Liver (tissue), 3 donors: ENCODE measurements at regions not wholly inside any gene's neighbourhood (a gene's known extent, or its start where the extent isn't known, plus 50 kb on each side); places are given as distances from the start of the nearest gene placed in this dataset.

Experiments
- RAD21 ChIP-seq, 2 donors: IDR thresholded peaks; 2 replicates each; pipeline ENCODE4 v1.6.1; 2016; ENCODE audit warnings: antibody characterized with exemption in 2 of 2, mild to moderate bottlenecking in 2 of 2
- REST ChIP-seq: IDR thresholded peaks from 2 replicates; pipeline ENCODE4 v1.6.1; 2016; ENCODE audit warnings: antibody characterized with exemption, mild to moderate bottlenecking
- RXRA ChIP-seq, 2 donors: IDR thresholded peaks; 2 replicates each; pipeline ENCODE4 v1.6.1; 2017 to 2018; ENCODE audit warnings: antibody characterized with exemption in 2 of 2, mild to moderate bottlenecking in 1 of 2
- TF ChIP-seq, protein P1 (sequence below): fragments of 150-350 bp; IDR thresholded peaks from 2 replicates; pipeline ENCODE4 v1.5.1; 2017; ENCODE audit warnings: improper control_type of control experiment, low read depth, low read length; ENCODE audit not compliant: missing input control
- donor health status: healthy.
- donor health status: healthy.

DNA sequence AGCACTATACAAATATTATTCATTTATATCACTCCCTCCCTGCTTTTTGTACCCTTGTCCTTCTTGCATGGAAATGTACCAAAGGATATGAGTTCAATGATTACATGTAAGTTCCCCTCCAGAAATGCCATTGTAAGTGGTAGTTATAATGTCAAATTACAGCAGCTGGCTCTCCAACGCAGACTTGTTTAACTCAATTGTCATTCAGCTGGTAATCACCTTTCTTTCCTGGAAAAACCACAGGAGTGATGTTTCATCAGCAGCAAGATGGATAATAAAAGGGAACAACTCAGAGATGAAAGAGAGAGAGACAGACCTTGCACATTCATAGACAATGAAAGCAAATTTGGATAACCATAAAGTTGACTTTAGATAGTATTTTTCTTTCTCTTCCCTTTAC is 578.6 kb upstream of the PBX1 start:
- TF ChIP-seq, protein P1, sequence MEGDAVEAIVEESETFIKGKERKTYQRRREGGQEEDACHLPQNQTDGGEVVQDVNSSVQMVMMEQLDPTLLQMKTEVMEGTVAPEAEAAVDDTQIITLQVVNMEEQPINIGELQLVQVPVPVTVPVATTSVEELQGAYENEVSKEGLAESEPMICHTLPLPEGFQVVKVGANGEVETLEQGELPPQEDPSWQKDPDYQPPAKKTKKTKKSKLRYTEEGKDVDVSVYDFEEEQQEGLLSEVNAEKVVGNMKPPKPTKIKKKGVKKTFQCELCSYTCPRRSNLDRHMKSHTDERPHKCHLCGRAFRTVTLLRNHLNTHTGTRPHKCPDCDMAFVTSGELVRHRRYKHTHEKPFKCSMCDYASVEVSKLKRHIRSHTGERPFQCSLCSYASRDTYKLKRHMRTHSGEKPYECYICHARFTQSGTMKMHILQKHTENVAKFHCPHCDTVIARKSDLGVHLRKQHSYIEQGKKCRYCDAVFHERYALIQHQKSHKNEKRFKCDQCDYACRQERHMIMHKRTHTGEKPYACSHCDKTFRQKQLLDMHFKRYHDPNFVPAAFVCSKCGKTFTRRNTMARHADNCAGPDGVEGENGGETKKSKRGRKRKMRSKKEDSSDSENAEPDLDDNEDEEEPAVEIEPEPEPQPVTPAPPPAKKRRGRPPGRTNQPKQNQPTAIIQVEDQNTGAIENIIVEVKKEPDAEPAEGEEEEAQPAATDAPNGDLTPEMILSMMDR, result no peak
- no peak for TF ChIP-seq RAD21 (IDR thresholded peaks at IDR 0.05)
- no peak for TF ChIP-seq RXRA (IDR thresholded peaks at IDR 0.05)
- TF ChIP-seq REST, result no peak
